B cell (primary cell): ENCODE measurements at regions not wholly inside any gene's neighbourhood (a gene's known extent, or its start where the extent isn't known, plus 50 kb on each side); places are given as distances from the start of the nearest gene placed in this dataset.

ENCODE experiments used
- ATAC-seq: fragments of 200-7000 bp; cut with Tn5 transposase; one replicate; pipeline ENCODE4 v1.10.0; 2021; ENCODE audit warnings: low read depth, mild to moderate bottlenecking, moderate number of reproducible peaks, moderate library complexity
- CTCF ChIA-PET: fragments of 350-600 bp; sonication (Branson Sonifier 250); formaldehyde crosslinking; loops from one replicate; lab custom pipeline; 2021; ENCODE audit warnings: antibody characterized with exemption, inconsistent platforms; lab: Charles Lee
- POLR2A ChIA-PET: fragments of 350-600 bp; sonication (Branson Sonifier 250); formaldehyde crosslinking; loops from one replicate; lab custom pipeline; 2021; ENCODE audit warnings: antibody characterized with exemption; lab: Charles Lee
- DNase-seq: peaks from one replicate; pipeline ENCODE4 v3.0.0; 2013
- H2AFZ ChIP-seq: 2 replicates; pipeline ENCODE4 v1.6.1; 2012; ENCODE audit warnings: mild to moderate bottlenecking, low read depth, low read length; ENCODE audit not compliant: insufficient read depth, poor library complexity, severe bottlenecking
- H3K27ac ChIP-seq, 2 donors: 1 replicate in 1 of 2; 2 replicates in 1 of 2; pipeline ENCODE4 v1.5.1; 2012 to 2013; ENCODE audit warnings: low read length in 2 of 2, mild to moderate bottlenecking in 2 of 2, moderate library complexity in 1 of 2
- H3K27me3 ChIP-seq, 4 experiments: fragments of 200-600 bp in 1 of 4; sonication (generic) in 1 of 4; replicated peaks in 1 of 4; 1 replicate in 2 of 4; 2 replicates in 2 of 4; pipeline versions ENCODE4 v1.6.1 to v1.7.0; 2013 to 2016; ENCODE audit warnings: low read length in 3 of 4, mild to moderate bottlenecking in 2 of 4, mixed read lengths in 1 of 4, moderate library complexity in 1 of 4; ENCODE audit not compliant: insufficient read depth in 4 of 4, control insufficient read depth in 3 of 4; ENCODE audit errors: control extremely low read depth in 1 of 4
- H3K36me3 ChIP-seq, 2 experiments: replicated peaks in 1 of 2; 1 replicate in 1 of 2; 2 replicates in 1 of 2; pipeline versions ENCODE4 v1.6.1 to v1.7.1; 2013; ENCODE audit warnings: low read length in 1 of 2; ENCODE audit not compliant: insufficient read depth in 2 of 2, control insufficient read depth in 1 of 2; ENCODE audit errors: control extremely low read depth in 1 of 2, extremely low read depth in 1 of 2
- H3K4me1 ChIP-seq, 2 donors: fragments of 200-600 bp in 1 of 2; sonication (generic) in 1 of 2; 1 replicate in 1 of 2; 2 replicates in 1 of 2; pipeline versions ENCODE4 v1.5.1 to v1.6.1; 2013 to 2017; ENCODE audit warnings: low read length in 2 of 2; ENCODE audit not compliant: control insufficient read depth in 2 of 2, insufficient read depth in 2 of 2
- H3K4me2 ChIP-seq: replicated peaks from 2 replicates; pipeline ENCODE3; 2012; ENCODE audit warnings: mild to moderate bottlenecking, low read depth, low read length; ENCODE audit not compliant: poor library complexity, severe bottlenecking
- H3K4me3 ChIP-seq, 5 experiments: fragments of 200-600 bp in 1 of 5; sonication (generic) in 1 of 5; 1 replicate in 3 of 5; 2 replicates in 2 of 5; pipeline versions ENCODE4 v1.5.1 to v1.7.0; 2011 to 2016; ENCODE audit warnings: low read length in 4 of 5, mild to moderate bottlenecking in 4 of 5, low read depth in 2 of 5, control low read depth in 1 of 5, moderate library complexity in 1 of 5; ENCODE audit not compliant: insufficient read depth in 1 of 5; ENCODE audit errors: control extremely low read depth in 1 of 5, extremely low read depth in 1 of 5
- H3K79me2 ChIP-seq: fragments of 200-600 bp; sonication (generic); one replicate; pipeline ENCODE4 v1.6.0; 2016; ENCODE audit warnings: low read length; ENCODE audit not compliant: control insufficient read depth, insufficient read depth
- H3K9ac ChIP-seq: fragments of 200-600 bp; sonication (generic); 2 replicates; pipeline ENCODE4 v1.6.1; 2017; ENCODE audit warnings: mild to moderate bottlenecking, low read length, moderate library complexity
- H3K9me3 ChIP-seq, 3 donors: one replicate each; pipeline versions ENCODE4 v1.6.1 to v1.7.1; 2013; ENCODE audit warnings: low read length in 2 of 3; ENCODE audit not compliant: control insufficient read depth in 2 of 3, insufficient read depth in 1 of 3; ENCODE audit errors: control extremely low read depth in 1 of 3
- H4K20me1 ChIP-seq: 2 replicates; pipeline ENCODE4 v1.6.0; 2012; ENCODE audit warnings: mild to moderate bottlenecking, low read length; ENCODE audit not compliant: insufficient read depth, control insufficient read depth, poor library complexity, severe bottlenecking
- H3K27ac Mint-ChIP-seq: one replicate; pipeline ENCODE4 v1.8.0; 2021; ENCODE audit warnings: mixed read lengths
- H3K27me3 Mint-ChIP-seq: one replicate; pipeline ENCODE4 v1.8.0; 2021; ENCODE audit warnings: mixed read lengths
- H3K4me1 Mint-ChIP-seq: one replicate; pipeline ENCODE4 v1.8.0; 2021; ENCODE audit warnings: mixed read lengths
- H3K4me3 Mint-ChIP-seq: one replicate; pipeline ENCODE4 v1.8.0; 2021; ENCODE audit warnings: mixed read lengths
- H3K9me3 Mint-ChIP-seq: one replicate; pipeline ENCODE4 v1.8.0; 2022; ENCODE audit warnings: mixed read lengths; ENCODE audit not compliant: insufficient read depth
- CTCF ChIP-seq: fragments of 200-600 bp; IDR thresholded peaks from one replicate; pipeline ENCODE4 v1.8.0; 2022; ENCODE audit warnings: antibody characterized with exemption, mild to moderate bottlenecking
- EZH2 ChIP-seq: IDR thresholded peaks from 2 replicates; pipeline ENCODE4 v1.6.1; 2012; ENCODE audit warnings: borderline replicate concordance, low read depth, mild to moderate bottlenecking, moderate library complexity, low read length; ENCODE audit not compliant: insufficient read depth, poor library complexity, severe bottlenecking
- WGBS: methylation state at CpG from one replicate; pipeline ENCODE4 v1.1.5; 2013; ENCODE audit warnings: missing lambda C conversion rate; ENCODE audit not compliant: insufficient coverage; 5-methylcytosine and 5-hydroxymethylcytosine counted together
- intact Hi-C: fragments of 100-400 bp; cut with micrococcal nuclease; formaldehyde crosslinking; loops from one replicate; pipeline ENCODE4 v1.10.0; 2022

GRCh38 chr6:87990871-87991270, 56.8 kb upstream of the SPACA1 start:
- POLR2A ChIA-PET, result no interaction called here
- Histone ChIP-seq H3K9ac (no peak overlapping the region), H3K9me3 (no peaks in the 10 kb centered on the region), H3K4me3 (no peak overlapping the region), H3K4me2 (no peak overlapping the region), H3K27me3 (no peaks in the 10 kb centered on the region), H3K27ac (no peak overlapping the region), H4K20me1 (no peaks in the 10 kb centered on the region), H3K4me1 (no peaks in the 10 kb centered on the region), H2AFZ (no peak overlapping the region), H3K79me2 (no peaks in the 10 kb centered on the region), H3K36me3 (no peaks in the 10 kb centered on the region)
- no peak for TF ChIP-seq CTCF
- TF ChIP-seq EZH2, result no peak
- Mint-ChIP-seq H3K27me3 (no peaks in the 10 kb centered on the region), H3K9me3 (no peaks in the 10 kb centered on the region), H3K4me1 (no peaks in the 10 kb centered on the region), H3K4me3 (no peak overlapping the region), H3K27ac (no peak overlapping the region)
- intact Hi-C loops, result no loop called here
- 100% methylated on average over 1 of the region's 3 CpGs for WGBS
- no peak for ATAC-seq
- CTCF ChIA-PET, result no interaction called here
- no peak for DNase-seq

- Histone ChIP-seq H3K9ac (no peak overlapping the region), H3K79me2 (no peaks in the 10 kb centered on the region), H3K4me3 (no peak overlapping the region), H4K20me1 (no peaks in the 10 kb centered on the region), H3K4me2 (no peak overlapping the region), H3K9me3 (no peaks in the 10 kb centered on the region), H3K27ac (no peak overlapping the region), H3K4me1 (no peaks in the 10 kb centered on the region), H2AFZ (no peak overlapping the region), H3K27me3 (peaks cover 0 to 5% (median 0%) of the 10 kb centered on the region in 4 experiments), H3K36me3 (no peaks in the 10 kb centered on the region)
- DNase-seq, result no peak
- intact Hi-C loops, result no loop called here
- no peak overlapping the region for H3K4me3 Mint-ChIP-seq
- H3K27ac Mint-ChIP-seq, result no peak overlapping the region
- no peaks in the 10 kb centered on the region for H3K4me1 Mint-ChIP-seq
- ChIA-PET POLR2A (no interaction called here), CTCF (no interaction called here)
- no peaks in the 10 kb centered on the region for H3K9me3 Mint-ChIP-seq
- no peak for ATAC-seq
- TF ChIP-seq CTCF (no peak), EZH2 (no peak)
- H3K27me3 Mint-ChIP-seq, result peaks cover 22% of the 10 kb centered on the region
Observed at GRCh38 chr6:87982134-87982533, 65.5 kb upstream of the SPACA1 start.
